A549 (cell line): ENCODE measurements at regions not wholly inside any gene's neighbourhood (a gene's known extent, or its start where the extent isn't known, plus 50 kb on each side); places are given as distances from the start of the nearest gene placed in this dataset.
"Not testable (repeated sequence)": the region's sequence is repeated elsewhere in the genome, so short reads cannot be mapped to it uniquely, and the experiment has no call there.

Experiments used
- CEBPB ChIP-seq, 2 experiments: fragments of >200 bp in 1 of 2; sonication (Bioruptor Twin) in 1 of 2; formaldehyde crosslinking in 1 of 2; IDR thresholded peaks; 2 replicates each; pipeline ENCODE4 v1.6.1; 2012 to 2016
- CHD2 ChIP-seq: fragments of 150-350 bp; IDR thresholded peaks from 2 replicates; pipeline ENCODE4 v1.6.1; 2014; ENCODE audit warnings: low read length; ENCODE audit not compliant: partially characterized antibody
- EHF ChIP-seq: fragments of 250-450 bp; sonication (Bioruptor Pico); IDR thresholded peaks from 2 replicates; pipeline ENCODE4 v1.5.0; 2020; ENCODE audit warnings: mild to moderate bottlenecking
- EHMT2 ChIP-seq: fragments of 200-600 bp; sonication (generic); IDR thresholded peaks from 2 replicates; pipeline ENCODE4 v1.6.1; 2016; ENCODE audit warnings: antibody characterized with exemption, low read depth, mild to moderate bottlenecking, moderate library complexity
- EP300 ChIP-seq, 2 experiments: fragments of >200 bp; sonication (Bioruptor Twin); formaldehyde crosslinking; IDR thresholded peaks; 2 replicates in 1 of 2; 3 replicates in 1 of 2; pipeline ENCODE4 v1.6.1; 2016 to 2017
- ESRRA ChIP-seq: fragments of 150-350 bp; IDR thresholded peaks from 2 replicates; pipeline ENCODE4 v1.6.1; 2014; ENCODE audit warnings: mild to moderate bottlenecking, low read length, borderline replicate concordance
- MAFK ChIP-seq: fragments of 450-650 bp; IDR thresholded peaks from 2 replicates; pipeline ENCODE4 v1.6.1; 2014; ENCODE audit not compliant: partially characterized antibody
- MYC ChIP-seq: IDR thresholded peaks from 2 replicates; pipeline ENCODE4 v1.6.1; 2012; ENCODE audit warnings: mild to moderate bottlenecking, inconsistent platforms, low read length, improper control_type of control experiment, borderline replicate concordance
- PHF8 ChIP-seq: fragments of 200-600 bp; sonication (generic); IDR thresholded peaks from 2 replicates; pipeline ENCODE4 v1.6.1; 2016; ENCODE audit warnings: low read depth, mild to moderate bottlenecking, antibody characterized with exemption, moderate library complexity, borderline replicate concordance
- POLR2A ChIP-seq: IDR thresholded peaks from 2 replicates; pipeline ENCODE4 v1.6.1; 2012; ENCODE audit warnings: mild to moderate bottlenecking, low read length
- RARB ChIP-seq: fragments of 250-450 bp; sonication (Bioruptor Pico); IDR thresholded peaks from 2 replicates; pipeline ENCODE4 v1.8.0; 2021; ENCODE audit warnings: mild to moderate bottlenecking, moderate library complexity
- TF ChIP-seq, protein P1 (sequence below): IDR thresholded peaks from 2 replicates; pipeline ENCODE4 v1.6.1; 2012
- TF ChIP-seq, protein P2 (sequence below): fragments of 200-600 bp; sonication (generic); IDR thresholded peaks from 2 replicates; pipeline ENCODE4 v1.6.1; 2016; ENCODE audit warnings: antibody characterized with exemption, mild to moderate bottlenecking, moderate library complexity
- TF ChIP-seq, protein P3 (sequence below): fragments of >200 bp; sonication (Bioruptor Twin); formaldehyde crosslinking; IDR thresholded peaks from 3 replicates; pipeline ENCODE4 v1.5.1; 2016

DNA sequence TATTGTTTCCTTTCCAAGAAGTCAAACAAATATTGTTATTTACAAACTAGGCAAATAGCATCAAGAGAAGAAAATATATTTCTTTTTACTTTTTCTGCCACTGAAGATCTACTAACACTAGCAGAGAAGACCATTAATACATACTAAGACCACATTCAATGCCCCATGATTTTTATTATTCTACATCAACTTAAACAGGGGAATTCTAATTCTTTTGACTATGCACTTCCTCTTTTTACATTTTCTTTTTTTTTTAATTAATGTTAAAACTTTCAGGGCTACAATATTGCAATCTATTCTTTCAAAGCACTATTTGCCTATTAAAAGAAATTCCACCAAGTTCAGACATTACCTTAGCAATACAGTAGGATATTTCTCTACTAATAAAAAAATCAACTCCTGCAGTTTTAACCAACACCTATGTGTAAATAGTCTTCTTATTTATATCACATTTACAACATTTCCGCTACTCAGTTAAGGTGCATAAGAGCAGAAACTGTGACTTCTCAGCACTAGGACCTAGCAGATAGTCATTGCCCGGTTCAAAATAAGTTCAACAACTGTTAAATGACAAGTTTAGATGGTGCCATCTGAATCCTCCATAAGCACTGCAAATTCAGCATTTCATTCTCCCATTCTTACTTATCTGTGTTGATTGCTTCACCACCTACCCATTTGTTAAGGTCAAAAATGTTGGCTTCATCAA lies 513.5 kb downstream of the TTLL7 start:
- TF ChIP-seq POLR2A; EP300 (IDR thresholded peaks at IDR 0.05); PHF8; ESRRA; CHD2; RARB; MAFK; EHF (CRISPR knock-in tag); CEBPB (IDR thresholded peaks at IDR 0.05); MYC; EHMT2: not testable (repeated sequence)
- TF ChIP-seq, protein P1, sequence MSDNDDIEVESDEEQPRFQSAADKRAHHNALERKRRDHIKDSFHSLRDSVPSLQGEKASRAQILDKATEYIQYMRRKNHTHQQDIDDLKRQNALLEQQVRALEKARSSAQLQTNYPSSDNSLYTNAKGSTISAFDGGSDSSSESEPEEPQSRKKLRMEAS, result not testable (repeated sequence)
- TF ChIP-seq, protein P2, sequence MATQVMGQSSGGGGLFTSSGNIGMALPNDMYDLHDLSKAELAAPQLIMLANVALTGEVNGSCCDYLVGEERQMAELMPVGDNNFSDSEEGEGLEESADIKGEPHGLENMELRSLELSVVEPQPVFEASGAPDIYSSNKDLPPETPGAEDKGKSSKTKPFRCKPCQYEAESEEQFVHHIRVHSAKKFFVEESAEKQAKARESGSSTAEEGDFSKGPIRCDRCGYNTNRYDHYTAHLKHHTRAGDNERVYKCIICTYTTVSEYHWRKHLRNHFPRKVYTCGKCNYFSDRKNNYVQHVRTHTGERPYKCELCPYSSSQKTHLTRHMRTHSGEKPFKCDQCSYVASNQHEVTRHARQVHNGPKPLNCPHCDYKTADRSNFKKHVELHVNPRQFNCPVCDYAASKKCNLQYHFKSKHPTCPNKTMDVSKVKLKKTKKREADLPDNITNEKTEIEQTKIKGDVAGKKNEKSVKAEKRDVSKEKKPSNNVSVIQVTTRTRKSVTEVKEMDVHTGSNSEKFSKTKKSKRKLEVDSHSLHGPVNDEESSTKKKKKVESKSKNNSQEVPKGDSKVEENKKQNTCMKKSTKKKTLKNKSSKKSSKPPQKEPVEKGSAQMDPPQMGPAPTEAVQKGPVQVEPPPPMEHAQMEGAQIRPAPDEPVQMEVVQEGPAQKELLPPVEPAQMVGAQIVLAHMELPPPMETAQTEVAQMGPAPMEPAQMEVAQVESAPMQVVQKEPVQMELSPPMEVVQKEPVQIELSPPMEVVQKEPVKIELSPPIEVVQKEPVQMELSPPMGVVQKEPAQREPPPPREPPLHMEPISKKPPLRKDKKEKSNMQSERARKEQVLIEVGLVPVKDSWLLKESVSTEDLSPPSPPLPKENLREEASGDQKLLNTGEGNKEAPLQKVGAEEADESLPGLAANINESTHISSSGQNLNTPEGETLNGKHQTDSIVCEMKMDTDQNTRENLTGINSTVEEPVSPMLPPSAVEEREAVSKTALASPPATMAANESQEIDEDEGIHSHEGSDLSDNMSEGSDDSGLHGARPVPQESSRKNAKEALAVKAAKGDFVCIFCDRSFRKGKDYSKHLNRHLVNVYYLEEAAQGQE, result not testable (repeated sequence)
- TF ChIP-seq, protein P3, sequence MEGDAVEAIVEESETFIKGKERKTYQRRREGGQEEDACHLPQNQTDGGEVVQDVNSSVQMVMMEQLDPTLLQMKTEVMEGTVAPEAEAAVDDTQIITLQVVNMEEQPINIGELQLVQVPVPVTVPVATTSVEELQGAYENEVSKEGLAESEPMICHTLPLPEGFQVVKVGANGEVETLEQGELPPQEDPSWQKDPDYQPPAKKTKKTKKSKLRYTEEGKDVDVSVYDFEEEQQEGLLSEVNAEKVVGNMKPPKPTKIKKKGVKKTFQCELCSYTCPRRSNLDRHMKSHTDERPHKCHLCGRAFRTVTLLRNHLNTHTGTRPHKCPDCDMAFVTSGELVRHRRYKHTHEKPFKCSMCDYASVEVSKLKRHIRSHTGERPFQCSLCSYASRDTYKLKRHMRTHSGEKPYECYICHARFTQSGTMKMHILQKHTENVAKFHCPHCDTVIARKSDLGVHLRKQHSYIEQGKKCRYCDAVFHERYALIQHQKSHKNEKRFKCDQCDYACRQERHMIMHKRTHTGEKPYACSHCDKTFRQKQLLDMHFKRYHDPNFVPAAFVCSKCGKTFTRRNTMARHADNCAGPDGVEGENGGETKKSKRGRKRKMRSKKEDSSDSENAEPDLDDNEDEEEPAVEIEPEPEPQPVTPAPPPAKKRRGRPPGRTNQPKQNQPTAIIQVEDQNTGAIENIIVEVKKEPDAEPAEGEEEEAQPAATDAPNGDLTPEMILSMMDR, result not testable (repeated sequence)
